T-helper 17 cell (primary cell): ENCODE measurements at regions not wholly inside any gene's neighbourhood (a gene's known extent, or its start where the extent isn't known, plus 50 kb on each side); places are given as distances from the start of the nearest gene placed in this dataset.

Experiments used
- ATAC-seq: fragments of 150-1000 bp; cut with Tn5 transposase; 2 replicates; pipeline ENCODE4 v1.10.0; 2021; ENCODE audit warnings: mild to moderate bottlenecking, moderate library complexity
- DNase-seq, 3 donors: peaks; one replicate each; pipeline versions ENCODE4 v3.0.0 to v3.0.0-alpha.2; 2020 to 2021
- H3K9me3 ChIP-seq: one replicate; pipeline ENCODE4 v1.7.0; 2013; ENCODE audit warnings: low read length, mild to moderate bottlenecking; ENCODE audit not compliant: control insufficient read depth, poor library complexity, severe bottlenecking
- H3K27ac Mint-ChIP-seq: one replicate; pipeline ENCODE4 v1.8.0; 2022; ENCODE audit warnings: mild to moderate bottlenecking, moderate library complexity, mixed read lengths
- H3K27me3 Mint-ChIP-seq: one replicate; pipeline ENCODE4 v1.8.0; 2022; ENCODE audit warnings: mixed read lengths
- H3K36me3 Mint-ChIP-seq: one replicate; pipeline ENCODE4 v1.8.0; 2022; ENCODE audit warnings: low read depth, mixed read lengths
- H3K4me1 Mint-ChIP-seq: one replicate; pipeline ENCODE4 v1.8.0; 2022; ENCODE audit warnings: mild to moderate bottlenecking, mixed read lengths
- H3K4me3 Mint-ChIP-seq: one replicate; pipeline ENCODE4 v1.8.0; 2022; ENCODE audit warnings: mild to moderate bottlenecking, moderate library complexity, mixed read lengths

DNA sequence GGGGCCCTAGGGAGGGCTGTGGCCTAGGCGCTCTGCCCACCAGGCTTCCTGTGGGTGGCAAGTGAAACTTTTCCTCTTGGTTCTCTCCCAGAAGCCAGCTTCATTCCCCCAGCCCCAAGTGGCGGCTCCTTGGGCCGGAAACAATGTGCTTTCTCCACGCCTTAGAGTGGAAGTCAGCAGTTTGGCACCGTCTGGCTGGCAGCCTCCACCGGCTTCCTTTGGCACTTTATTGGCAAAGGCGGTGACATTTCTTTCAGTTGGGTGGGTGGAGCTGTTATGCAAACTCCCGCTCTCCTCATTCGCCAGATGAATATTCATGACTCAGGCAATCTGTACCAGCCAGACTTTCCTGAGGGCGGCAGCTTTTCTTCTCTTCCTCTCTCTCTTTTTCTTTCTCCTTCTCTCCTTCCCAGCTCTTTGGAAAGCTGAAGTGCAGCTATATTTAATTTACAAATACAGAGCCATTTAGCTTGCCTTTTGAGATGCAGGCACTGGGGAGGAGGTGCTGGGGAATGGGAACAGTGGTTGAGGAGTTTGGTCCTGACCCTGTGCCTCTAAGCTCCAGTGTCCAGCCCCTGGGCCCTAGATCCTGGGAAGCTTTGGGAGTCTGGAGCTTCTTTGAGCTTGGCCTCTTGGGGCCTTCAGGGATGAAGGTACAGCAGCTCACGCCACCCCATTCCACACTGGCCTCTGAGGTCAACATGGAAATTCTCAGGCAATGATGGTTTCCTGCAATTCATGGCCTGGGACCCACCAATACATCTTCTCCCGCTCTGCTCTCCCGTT lies 67.8 kb upstream of the POU3F1 start:
- ATAC-seq, result no peak
- no peak for DNase-seq
- Mint-ChIP-seq H3K4me3 (no peak overlapping the region), H3K27me3 (peaks cover 44% of the 10 kb centered on the region), H3K4me1 (no peaks in the 10 kb centered on the region), H3K36me3 (no peaks in the 10 kb centered on the region), H3K27ac (no peak overlapping the region)
- H3K9me3 ChIP-seq, result no peaks in the 10 kb centered on the region

DNA sequence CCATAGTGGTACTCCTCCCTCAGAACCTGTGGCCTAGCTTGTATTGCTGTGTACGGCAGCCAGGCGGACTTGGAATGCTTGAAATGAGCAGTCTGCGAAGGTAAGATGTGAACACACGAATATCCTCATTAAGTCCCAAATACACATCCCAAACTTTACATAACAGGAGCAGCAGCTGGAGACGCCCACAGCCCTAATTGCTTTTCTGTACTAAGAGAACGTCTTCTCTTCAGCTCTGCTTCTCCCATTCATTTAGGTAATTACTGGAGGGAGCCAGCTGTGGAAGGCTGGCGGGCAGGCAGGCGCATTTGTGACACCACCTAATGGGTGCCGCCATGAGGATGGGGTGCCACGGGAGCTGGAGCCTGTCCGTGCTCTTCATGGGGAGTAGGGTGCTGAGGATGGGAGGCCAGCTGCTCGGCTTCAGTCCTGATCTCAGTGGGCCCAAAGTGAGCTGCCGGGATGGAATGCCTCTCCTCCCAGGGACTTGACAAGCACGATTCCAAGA lies 66.6 kb upstream of the POU3F1 start:
- no peaks in the 10 kb centered on the region for H3K36me3 Mint-ChIP-seq
- H3K4me1 Mint-ChIP-seq, result no peaks in the 10 kb centered on the region
- H3K27me3 Mint-ChIP-seq, result peaks cover 38% of the 10 kb centered on the region
- no peaks in the 10 kb centered on the region for H3K9me3 ChIP-seq
- DNase-seq (no peak), ATAC-seq (no peak)
- H3K27ac Mint-ChIP-seq, result no peak overlapping the region
- no peak overlapping the region for H3K4me3 Mint-ChIP-seq

DNA sequence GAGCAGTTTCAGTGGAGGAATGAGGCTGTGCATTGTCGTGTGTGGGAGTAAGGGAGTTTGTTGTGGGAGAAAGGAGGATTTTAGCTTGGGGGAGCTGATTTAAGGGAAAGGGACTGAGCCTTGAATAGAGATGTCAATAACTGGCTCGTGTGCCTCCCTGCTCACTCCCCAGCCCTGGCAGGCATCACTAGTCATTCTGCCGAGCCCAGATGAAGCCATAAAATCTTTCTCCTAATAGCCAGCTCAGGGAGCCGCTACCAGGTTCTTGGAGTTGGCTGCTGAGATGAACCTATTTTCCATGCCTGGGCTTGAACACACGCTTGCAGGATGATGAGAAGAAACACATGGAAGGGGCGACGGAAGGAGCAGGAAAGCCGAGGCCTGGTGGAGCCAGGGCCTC lies 65.0 kb upstream of the POU3F1 start:
- peaks cover 53% of the 10 kb centered on the region for H3K27me3 Mint-ChIP-seq
- ATAC-seq, result no peak
- H3K9me3 ChIP-seq, result no peaks in the 10 kb centered on the region
- no peak overlapping the region for H3K27ac Mint-ChIP-seq
- no peaks in the 10 kb centered on the region for H3K4me1 Mint-ChIP-seq
- no peak for DNase-seq
- no peak overlapping the region for H3K4me3 Mint-ChIP-seq
- peaks cover 3% of the 10 kb centered on the region for H3K36me3 Mint-ChIP-seq

DNA sequence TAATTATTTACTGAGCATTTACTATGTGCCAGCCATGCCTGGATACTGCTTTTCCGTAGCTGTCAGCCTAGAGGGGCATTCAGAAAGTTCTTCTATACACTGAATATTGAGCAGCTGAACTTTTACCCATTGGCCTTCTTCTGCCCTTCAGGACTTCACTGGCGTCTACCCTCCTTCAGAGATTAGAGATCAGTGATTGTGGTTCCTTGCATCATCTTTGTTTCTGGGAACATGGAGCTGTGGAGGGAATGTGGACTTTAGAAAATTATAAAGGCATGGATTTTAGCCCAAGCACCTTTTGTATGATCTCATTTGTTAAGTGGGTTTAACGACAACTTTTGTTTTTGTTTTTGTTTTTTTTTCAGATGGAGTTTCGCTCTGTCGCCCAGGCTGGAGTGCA lies 58.7 kb upstream of the POU3F1 start:
- DNase-seq, result no peak
- no peak overlapping the region for H3K4me3 Mint-ChIP-seq
- no peaks in the 10 kb centered on the region for H3K9me3 ChIP-seq
- H3K4me1 Mint-ChIP-seq, result no peaks in the 10 kb centered on the region
- H3K27ac Mint-ChIP-seq, result no peak overlapping the region
- no peak for ATAC-seq
- H3K36me3 Mint-ChIP-seq, result peaks cover 3% of the 10 kb centered on the region
- peaks cover 48% of the 10 kb centered on the region for H3K27me3 Mint-ChIP-seq

DNA sequence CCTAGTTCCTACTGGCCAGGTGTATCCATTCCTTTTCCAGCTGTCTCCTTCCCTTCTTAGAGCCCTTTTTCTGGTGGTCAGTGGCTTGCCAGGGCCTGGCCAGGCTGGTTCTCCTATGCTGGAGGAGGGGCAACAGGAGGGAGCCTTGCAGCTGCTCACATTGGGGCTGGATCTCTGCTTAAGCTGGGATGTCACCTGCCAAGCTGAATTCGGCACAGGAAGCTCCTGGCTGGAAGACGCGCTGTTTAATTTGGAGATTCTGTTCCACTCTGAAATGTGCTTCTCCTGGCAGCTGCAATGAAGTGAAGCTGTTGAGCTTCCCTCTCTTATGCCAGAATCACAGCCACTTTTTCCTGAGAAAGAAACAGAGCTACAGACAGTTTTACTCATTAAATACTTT lies 56.0 kb upstream of the POU3F1 start:
- no peak for DNase-seq
- Mint-ChIP-seq H3K27me3 (peaks cover 44% of the 10 kb centered on the region), H3K4me1 (no peaks in the 10 kb centered on the region), H3K27ac (no peak overlapping the region), H3K36me3 (no peaks in the 10 kb centered on the region), H3K4me3 (no peak overlapping the region)
- H3K9me3 ChIP-seq, result no peaks in the 10 kb centered on the region
- ATAC-seq, result no peak

DNA sequence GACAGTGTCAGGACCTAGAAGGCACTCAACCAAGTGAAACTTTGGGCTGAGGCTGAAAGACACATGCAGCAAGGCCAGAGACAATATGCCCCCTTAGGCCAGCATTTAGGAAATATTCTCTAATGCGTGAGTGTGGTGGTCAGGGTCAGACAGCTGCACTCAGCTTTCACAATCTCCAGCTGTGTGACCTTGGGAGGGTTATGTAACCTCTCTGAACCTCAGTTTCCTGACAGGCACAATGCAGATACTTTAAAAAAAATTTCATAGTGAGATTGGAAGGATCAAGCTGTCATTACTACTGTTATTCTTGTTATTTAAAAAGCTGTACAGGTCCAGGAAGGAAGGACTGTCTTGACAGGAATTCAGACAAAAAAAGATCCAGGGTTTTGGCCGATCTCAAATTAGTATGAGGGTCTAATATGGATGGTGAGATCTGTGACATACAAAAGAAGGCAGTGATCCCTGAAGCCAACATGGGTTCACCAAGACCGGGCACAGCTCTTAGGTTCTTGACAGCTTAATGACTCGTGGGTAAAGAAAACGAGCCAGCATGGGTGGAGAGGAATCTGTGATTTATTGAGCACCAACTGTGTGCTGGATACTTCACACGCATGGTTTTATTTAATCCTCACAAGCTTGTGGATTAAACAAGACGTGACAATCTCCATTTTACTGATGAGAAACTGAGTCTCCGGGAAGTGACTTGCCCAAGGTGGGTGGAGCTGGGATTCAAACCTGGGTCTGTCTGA lies 54.6 kb upstream of the POU3F1 start:
- DNase-seq (no peak), ATAC-seq (no peak)
- Mint-ChIP-seq H3K27me3 (peaks cover 39% of the 10 kb centered on the region), H3K36me3 (peaks cover 3% of the 10 kb centered on the region), H3K27ac (no peak overlapping the region), H3K4me1 (no peaks in the 10 kb centered on the region), H3K4me3 (no peak overlapping the region)
- no peaks in the 10 kb centered on the region for H3K9me3 ChIP-seq

DNA sequence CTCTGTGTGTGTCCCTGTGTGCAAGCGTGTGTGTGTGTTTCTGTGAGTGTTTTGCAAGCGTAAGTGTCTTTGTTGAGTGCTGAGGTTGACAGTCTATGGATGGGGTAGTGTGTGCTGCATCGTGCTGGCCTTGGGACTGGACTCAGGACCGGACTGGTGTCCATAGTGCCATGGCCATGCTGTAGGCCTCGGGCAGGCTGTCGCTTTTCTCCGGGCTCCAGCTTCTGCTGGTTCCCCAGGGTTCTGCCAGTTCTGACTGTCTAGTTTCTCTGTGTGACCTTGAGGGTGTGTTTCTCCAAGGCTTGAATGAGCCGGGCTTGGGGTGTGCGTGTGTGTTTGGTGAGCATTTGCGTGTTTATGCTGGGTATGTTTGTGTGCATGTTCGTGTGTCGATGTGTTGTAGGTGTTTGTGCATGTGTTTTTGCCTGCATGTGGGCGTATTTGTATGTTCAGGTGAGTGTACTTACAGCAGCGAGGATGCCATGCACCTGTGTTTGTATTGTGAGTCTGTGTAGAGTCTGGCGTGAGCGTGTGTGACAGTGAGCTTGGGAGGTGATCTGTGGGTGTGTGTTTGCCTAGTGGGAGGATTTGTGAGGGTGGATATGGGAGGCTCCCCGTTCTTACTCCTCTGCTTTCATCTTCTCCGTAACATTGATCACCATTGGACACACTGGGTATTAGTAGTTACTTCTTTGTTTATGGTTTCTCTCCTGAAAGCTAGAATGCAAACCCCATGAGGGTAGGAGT lies 51.7 kb upstream of the POU3F1 start:
- Mint-ChIP-seq H3K27ac (no peak overlapping the region), H3K4me1 (peaks cover 5% of the 10 kb centered on the region), H3K4me3 (no peak overlapping the region), H3K27me3 (peaks cover 49% of the 10 kb centered on the region), H3K36me3 (peaks cover 3% of the 10 kb centered on the region)
- ATAC-seq (no peak), DNase-seq (no peak)
- no peaks in the 10 kb centered on the region for H3K9me3 ChIP-seq

DNA sequence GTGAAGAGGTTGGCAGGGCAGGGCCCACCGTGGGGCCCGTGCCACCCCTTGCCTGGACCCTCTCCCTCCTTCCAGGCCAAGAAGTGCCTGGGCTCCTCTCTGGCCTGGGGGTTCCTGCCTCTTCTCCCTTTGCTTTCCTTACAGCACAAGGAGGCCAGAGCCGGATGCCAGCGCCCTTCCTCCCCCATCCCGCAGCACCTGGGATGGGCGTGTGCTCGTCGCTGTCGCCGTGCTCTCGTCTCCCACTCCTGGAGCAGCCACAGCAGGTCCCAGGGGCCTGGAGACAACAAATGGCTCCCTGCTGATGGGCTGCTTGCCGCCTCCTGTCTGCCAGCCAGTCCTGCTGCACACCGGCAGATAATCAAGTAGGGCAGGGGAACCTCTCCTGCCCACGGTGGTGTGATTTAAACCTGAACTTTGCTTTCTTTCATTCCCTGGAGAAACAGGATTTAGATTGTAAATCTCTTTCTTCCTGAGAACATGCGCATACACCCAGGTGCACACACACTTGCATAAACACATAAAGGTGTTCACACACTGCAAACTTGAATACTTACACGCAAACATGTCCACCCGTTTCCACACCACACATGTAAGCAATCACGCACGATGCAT lies 50.8 kb upstream of the POU3F1 start:
- DNase-seq, result no peak
- no peak for ATAC-seq
- peaks cover 55% of the 10 kb centered on the region for H3K27me3 Mint-ChIP-seq

More for the DNA sequence above, 50.8 kb upstream of the POU3F1 start:
- Mint-ChIP-seq H3K4me3 (no peak overlapping the region), H3K27ac (no peak overlapping the region), H3K36me3 (peaks cover 3% of the 10 kb centered on the region), H3K4me1 (peaks cover 5% of the 10 kb centered on the region)
- H3K9me3 ChIP-seq, result no peaks in the 10 kb centered on the region
